ENCODE measurements at regions not wholly inside any gene's neighbourhood (a gene's known extent, or its start where the extent isn't known, plus 50 kb on each side); places are given as distances from the start of the nearest gene placed in this dataset.

DNA sequence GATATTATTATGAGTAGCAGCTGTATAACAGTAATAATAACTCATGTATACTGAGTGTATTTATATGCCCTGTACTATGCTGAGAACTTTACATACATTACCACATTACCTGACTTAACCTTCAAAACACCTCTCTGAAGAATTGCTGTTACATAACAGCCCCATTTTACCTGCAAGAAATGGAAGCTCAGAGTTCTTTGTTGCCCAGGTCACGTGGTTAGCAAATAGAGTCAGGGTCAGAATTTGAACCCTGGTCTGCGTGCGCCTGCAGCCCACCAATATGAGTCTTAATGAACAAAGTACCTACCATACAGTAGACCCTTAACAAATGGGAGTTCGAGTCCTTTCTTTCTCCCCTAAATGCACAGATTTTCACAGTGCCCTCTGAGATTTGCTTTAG is 101.9 kb downstream of the MCFD2 start:
- H3K27me3 ChIP-seq: peaks cover 2% of the 10 kb centered on the region
- TF ChIP-seq, protein P1, sequence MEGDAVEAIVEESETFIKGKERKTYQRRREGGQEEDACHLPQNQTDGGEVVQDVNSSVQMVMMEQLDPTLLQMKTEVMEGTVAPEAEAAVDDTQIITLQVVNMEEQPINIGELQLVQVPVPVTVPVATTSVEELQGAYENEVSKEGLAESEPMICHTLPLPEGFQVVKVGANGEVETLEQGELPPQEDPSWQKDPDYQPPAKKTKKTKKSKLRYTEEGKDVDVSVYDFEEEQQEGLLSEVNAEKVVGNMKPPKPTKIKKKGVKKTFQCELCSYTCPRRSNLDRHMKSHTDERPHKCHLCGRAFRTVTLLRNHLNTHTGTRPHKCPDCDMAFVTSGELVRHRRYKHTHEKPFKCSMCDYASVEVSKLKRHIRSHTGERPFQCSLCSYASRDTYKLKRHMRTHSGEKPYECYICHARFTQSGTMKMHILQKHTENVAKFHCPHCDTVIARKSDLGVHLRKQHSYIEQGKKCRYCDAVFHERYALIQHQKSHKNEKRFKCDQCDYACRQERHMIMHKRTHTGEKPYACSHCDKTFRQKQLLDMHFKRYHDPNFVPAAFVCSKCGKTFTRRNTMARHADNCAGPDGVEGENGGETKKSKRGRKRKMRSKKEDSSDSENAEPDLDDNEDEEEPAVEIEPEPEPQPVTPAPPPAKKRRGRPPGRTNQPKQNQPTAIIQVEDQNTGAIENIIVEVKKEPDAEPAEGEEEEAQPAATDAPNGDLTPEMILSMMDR (IDR thresholded peaks at IDR 0.05; ENCODE audit: low read depth, low read length): no peak
- H3K36me3 ChIP-seq: no peaks in the 10 kb centered on the region
- no peak for DNase-seq (ENCODE audit: low read depth in 1 of 2, low spot score in 1 of 2)
- no peaks in the 10 kb centered on the region for H3K9me3 ChIP-seq (ENCODE audit: low read depth)
- H3K4me3 ChIP-seq: no peak overlapping the region
- H3K27ac ChIP-seq: peak overlapping the region; percentile 8
- H3K4me1 ChIP-seq (ENCODE audit: low read depth): peaks cover 18% of the 10 kb centered on the region

DNA sequence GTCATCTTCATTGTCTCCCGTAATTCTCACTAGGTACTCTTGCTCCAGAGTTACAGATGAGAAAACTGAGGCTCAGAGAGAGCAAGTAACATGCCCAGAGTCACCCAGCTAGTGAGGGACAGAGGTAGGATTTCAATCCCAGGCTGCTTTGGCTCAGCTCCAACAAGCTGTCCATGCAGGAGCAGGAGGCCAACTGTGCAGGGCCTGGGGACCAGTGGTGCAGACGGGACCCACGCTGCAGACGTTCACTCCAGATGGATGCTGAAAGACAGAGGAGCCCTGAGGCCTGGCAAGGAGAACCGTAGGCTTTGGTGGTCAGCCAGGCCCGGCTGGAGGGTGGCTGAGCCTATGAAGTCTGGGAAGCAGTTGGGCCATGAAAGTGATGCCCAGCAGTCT is 102.6 kb downstream of the MCFD2 start:
- peaks cover 4% of the 10 kb centered on the region for H3K27me3 ChIP-seq
- H3K4me1 ChIP-seq (ENCODE audit: low read depth): peaks cover 11% of the 10 kb centered on the region
- DNase-seq (ENCODE audit: low read depth in 1 of 2, low spot score in 1 of 2): peak; percentile 14 to 76
- TF ChIP-seq, protein P1 (IDR thresholded peaks at IDR 0.05; ENCODE audit: low read depth, low read length): no peak
- no peak overlapping the region for H3K4me3 ChIP-seq
- no peak overlapping the region for H3K27ac ChIP-seq
- no peaks in the 10 kb centered on the region for H3K36me3 ChIP-seq
- H3K9me3 ChIP-seq (ENCODE audit: low read depth): no peaks in the 10 kb centered on the region

Measured in cardiac muscle cell (in vitro differentiated cells and primary cell).